ENCODE measurements at regions not wholly inside any gene's neighbourhood (a gene's known extent, or its start where the extent isn't known, plus 50 kb on each side); places are given as distances from the start of the nearest gene placed in this dataset.

- in situ Hi-C loops (cut with MboI), result no loop called here
- Histone ChIP-seq H3K9ac (no peak overlapping the region), H3K9me3 (ENCODE audit: low read depth) (no peaks in the 10 kb centered on the region), H3K4me2 (ENCODE audit: unreplicated experiment) (no peak overlapping the region), H3K27ac (no peak overlapping the region), H4K20me1 (ENCODE audit: insufficient read depth) (no peaks in the 10 kb centered on the region), H3K4me3 (no peak overlapping the region), H3K36me3 (ENCODE audit: low read depth) (no peaks in the 10 kb centered on the region), H3K79me2 (ENCODE audit: insufficient read depth) (no peaks in the 10 kb centered on the region), H3F3A (ENCODE audit: insufficient read depth) (0 out of 2 replicates have a peak, but pooled peaks cover 10% of the 10 kb centered on the region), H3K27me3 (replicated peaks; ENCODE audit: insufficient read depth) (no peaks in the 10 kb centered on the region), H3K4me1 (ENCODE audit: insufficient read depth) (peaks cover 23% of the 10 kb centered on the region), H3K9me2 (ENCODE audit: insufficient read depth) (no peaks in the 10 kb centered on the region), H2AFZ (no peak overlapping the region)
- no peak for TF ChIP-seq EZH2 (IDR thresholded peaks at IDR 0.05; ENCODE audit: insufficient read depth, poor library complexity, severe bottlenecking)
- no peak for TF ChIP-seq EZH2phosphoT487 (IDR thresholded peaks at IDR 0.05; ENCODE audit: insufficient read depth, low read depth)
- WGBS, 2 experiments (ENCODE audit: low coverage in 1 of 2, low lambda C conversion rate in 2 of 2, missing lambda C conversion rate in 2 of 2), result 77 to 81% methylated on average over 6 of the region's 6 CpGs
- DNase-seq, result no peak
These were observed 377.9 kb downstream of the SLC4A3 start for GRCh38 chr2:220005362-220005761.

GRCh38 chr2:220006152-220006621 lies 378.8 kb downstream of the SLC4A3 start:
- peak; percentile 73 for DNase-seq
- Histone ChIP-seq H3K4me3 (no peak overlapping the region), H3F3A (ENCODE audit: insufficient read depth) (0 out of 2 replicates have a peak, but pooled peaks cover 10% of the 10 kb centered on the region), H3K4me1 (ENCODE audit: insufficient read depth) (peaks cover 19% of the 10 kb centered on the region), H3K27me3 (replicated peaks; ENCODE audit: insufficient read depth) (no peaks in the 10 kb centered on the region), H3K27ac (0 out of 2 replicates have a peak overlapping the region, but pooled peaks have one; percentile 11), H2AFZ (peak overlapping the region; percentile 51), H3K36me3 (ENCODE audit: low read depth) (no peaks in the 10 kb centered on the region), H3K4me2 (ENCODE audit: unreplicated experiment) (peak overlapping the region; percentile 14), H3K9ac (no peak overlapping the region), H3K9me3 (ENCODE audit: low read depth) (no peaks in the 10 kb centered on the region), H3K79me2 (ENCODE audit: insufficient read depth) (no peaks in the 10 kb centered on the region), H3K9me2 (ENCODE audit: insufficient read depth) (no peaks in the 10 kb centered on the region), H4K20me1 (ENCODE audit: insufficient read depth) (no peaks in the 10 kb centered on the region)
- in situ Hi-C loops (cut with MboI), result no loop called here
- WGBS, 2 experiments (ENCODE audit: low coverage in 1 of 2, low lambda C conversion rate in 2 of 2, missing lambda C conversion rate in 2 of 2), result 17 to 20% methylated on average over 8 of the region's 8 CpGs
- TF ChIP-seq EZH2phosphoT487 (IDR thresholded peaks at IDR 0.05; ENCODE audit: insufficient read depth, low read depth), result no peak

DNA sequence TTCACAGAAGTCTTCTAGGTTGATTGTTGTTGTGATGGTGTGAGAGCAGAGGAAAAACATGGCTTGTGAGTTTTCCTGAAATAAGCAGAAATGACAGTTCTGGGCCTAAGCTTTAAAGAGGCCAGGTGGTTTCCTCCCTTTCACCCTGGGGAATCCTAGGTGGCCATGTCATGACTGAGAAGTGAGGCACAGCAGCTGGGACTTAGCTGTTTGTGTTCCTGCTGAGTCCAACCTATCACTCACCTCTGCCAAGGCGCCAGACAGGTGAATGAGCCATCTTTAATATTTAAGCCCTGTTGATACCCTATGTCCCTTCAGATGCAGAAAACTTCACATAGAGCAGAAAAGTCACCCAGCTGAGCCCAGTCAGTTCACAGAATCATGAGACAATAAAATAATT lies 384.4 kb downstream of the SLC4A3 start:
- H3K9ac ChIP-seq, result no peak overlapping the region
- H3K36me3 ChIP-seq (ENCODE audit: low read depth), result no peaks in the 10 kb centered on the region
- H3K9me2 ChIP-seq (ENCODE audit: insufficient read depth), result no peaks in the 10 kb centered on the region
- no peak overlapping the region for H3K27ac ChIP-seq
- no peaks in the 10 kb centered on the region for H3K9me3 ChIP-seq (ENCODE audit: low read depth)
- no peaks in the 10 kb centered on the region for H3K79me2 ChIP-seq (ENCODE audit: insufficient read depth)
- H2AFZ ChIP-seq, result no peak overlapping the region
- no peak for DNase-seq
- 0 out of 2 replicates have a peak, but pooled peaks cover under 1% of the 10 kb centered on the region for H3F3A ChIP-seq (ENCODE audit: insufficient read depth)
- H3K4me1 ChIP-seq (ENCODE audit: insufficient read depth), result no peaks in the 10 kb centered on the region
- H3K4me2 ChIP-seq (ENCODE audit: unreplicated experiment), result no peak overlapping the region
- H3K4me3 ChIP-seq, result no peak overlapping the region
- TF ChIP-seq EZH2 (IDR thresholded peaks at IDR 0.05; ENCODE audit: insufficient read depth, poor library complexity, severe bottlenecking) (no peak), EZH2phosphoT487 (IDR thresholded peaks at IDR 0.05; ENCODE audit: insufficient read depth, low read depth) (no peak)
- in situ Hi-C loops (cut with MboI), result no loop called here
- H3K27me3 ChIP-seq (replicated peaks; ENCODE audit: insufficient read depth), result no peaks in the 10 kb centered on the region
- H4K20me1 ChIP-seq (ENCODE audit: insufficient read depth), result no peaks in the 10 kb centered on the region
- WGBS, 2 experiments (ENCODE audit: low coverage in 1 of 2, low lambda C conversion rate in 2 of 2, missing lambda C conversion rate in 2 of 2), result 57 to 60% methylated on average over 1 of the region's 1 CpG

DNA sequence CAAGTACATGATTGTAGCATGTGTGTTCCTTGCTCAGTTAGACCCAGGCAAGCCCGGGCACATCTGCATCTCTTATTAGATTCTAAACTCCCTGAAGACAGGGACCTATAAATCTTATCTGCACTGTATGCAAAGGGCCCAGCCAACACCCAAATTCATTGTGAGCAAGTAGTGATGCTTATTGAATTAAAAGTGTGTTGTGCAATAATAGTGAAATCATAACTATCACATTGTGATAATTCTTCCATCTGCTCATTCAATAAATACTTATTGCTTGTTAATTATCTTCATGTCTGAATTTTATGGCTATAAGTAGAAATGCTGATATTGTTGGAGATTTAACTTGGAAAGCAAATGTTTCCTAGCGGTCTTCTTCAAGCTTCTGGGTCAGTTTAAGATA lies 387.5 kb downstream of the SLC4A3 start:
- Histone ChIP-seq H3K4me1 (ENCODE audit: insufficient read depth) (no peaks in the 10 kb centered on the region), H3K9me3 (ENCODE audit: low read depth) (no peaks in the 10 kb centered on the region), H3K9me2 (ENCODE audit: insufficient read depth) (no peaks in the 10 kb centered on the region), H3K4me3 (no peak overlapping the region), H3K4me2 (ENCODE audit: unreplicated experiment) (no peak overlapping the region), H3K79me2 (ENCODE audit: insufficient read depth) (no peaks in the 10 kb centered on the region), H4K20me1 (ENCODE audit: insufficient read depth) (no peaks in the 10 kb centered on the region), H2AFZ (no peak overlapping the region), H3K27me3 (replicated peaks; ENCODE audit: insufficient read depth) (no peaks in the 10 kb centered on the region), H3F3A (ENCODE audit: insufficient read depth) (no peaks in the 10 kb centered on the region), H3K9ac (no peak overlapping the region), H3K36me3 (ENCODE audit: low read depth) (no peaks in the 10 kb centered on the region), H3K27ac (no peak overlapping the region)
- in situ Hi-C loops (cut with MboI), result no loop called here
- TF ChIP-seq EZH2 (IDR thresholded peaks at IDR 0.05; ENCODE audit: insufficient read depth, poor library complexity, severe bottlenecking) (no peak), EZH2phosphoT487 (IDR thresholded peaks at IDR 0.05; ENCODE audit: insufficient read depth, low read depth) (no peak)
- 47 to 50% methylated on average over 2 of the region's 2 CpGs for WGBS, 2 experiments (ENCODE audit: low coverage in 1 of 2, low lambda C conversion rate in 2 of 2, missing lambda C conversion rate in 2 of 2)
- DNase-seq, result no peak

DNA sequence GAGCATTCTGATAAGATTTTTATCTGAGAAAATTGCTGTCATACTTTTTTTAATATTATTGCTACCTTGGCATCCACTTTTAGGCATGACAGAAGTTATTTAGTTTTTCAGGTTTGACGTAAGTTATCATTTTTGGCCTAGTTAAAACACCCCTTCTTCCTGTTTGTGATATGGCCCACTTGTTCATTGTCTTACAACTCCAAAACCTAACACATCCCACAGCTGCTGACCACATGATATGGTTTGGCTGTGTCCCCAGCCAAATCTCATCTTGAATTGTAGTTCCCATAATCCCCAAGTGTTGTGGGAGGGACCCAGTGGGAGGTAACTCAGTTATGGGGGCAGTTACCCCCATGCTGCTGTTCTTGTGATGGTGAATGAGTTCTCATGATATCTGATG lies 388.1 kb downstream of the SLC4A3 start:
- no peak for TF ChIP-seq EZH2 (IDR thresholded peaks at IDR 0.05; ENCODE audit: insufficient read depth, poor library complexity, severe bottlenecking)
- TF ChIP-seq EZH2phosphoT487 (IDR thresholded peaks at IDR 0.05; ENCODE audit: insufficient read depth, low read depth), result no peak
- Histone ChIP-seq H3F3A (ENCODE audit: insufficient read depth) (no peaks in the 10 kb centered on the region), H2AFZ (no peak overlapping the region), H4K20me1 (ENCODE audit: insufficient read depth) (no peaks in the 10 kb centered on the region), H3K4me1 (ENCODE audit: insufficient read depth) (no peaks in the 10 kb centered on the region), H3K36me3 (ENCODE audit: low read depth) (no peaks in the 10 kb centered on the region), H3K4me3 (no peak overlapping the region), H3K27ac (no peak overlapping the region), H3K79me2 (ENCODE audit: insufficient read depth) (no peaks in the 10 kb centered on the region), H3K9me3 (ENCODE audit: low read depth) (no peaks in the 10 kb centered on the region), H3K9ac (no peak overlapping the region), H3K9me2 (ENCODE audit: insufficient read depth) (no peaks in the 10 kb centered on the region), H3K4me2 (ENCODE audit: unreplicated experiment) (no peak overlapping the region), H3K27me3 (replicated peaks; ENCODE audit: insufficient read depth) (no peaks in the 10 kb centered on the region)
- DNase-seq, result no peak
- in situ Hi-C loops (cut with MboI), result no loop called here
- 27 to 32% methylated on average over 1 of the region's 1 CpG for WGBS, 2 experiments (ENCODE audit: low coverage in 1 of 2, low lambda C conversion rate in 2 of 2, missing lambda C conversion rate in 2 of 2)
